Gastroesophageal sphincter (tissue), 3 donors: ENCODE measurements at regions not wholly inside any gene's neighbourhood (a gene's known extent, or its start where the extent isn't known, plus 50 kb on each side); places are given as distances from the start of the nearest gene placed in this dataset.

Experiments
- CTCF ChIP-seq, 4 experiments: fragments of 200-600 bp in 2 of 4; fragments of 450-650 bp in 2 of 4; sonication (generic) in 1 of 4; IDR thresholded peaks; one replicate each; pipeline ENCODE4 v1.5.1; 2017 to 2019; ENCODE audit warnings: antibody characterized with exemption in 4 of 4, mild to moderate bottlenecking in 2 of 4, moderate library complexity in 2 of 4
- EP300 ChIP-seq: sonication (generic); formaldehyde crosslinking; IDR thresholded peaks from one replicate; pipeline ENCODE4 v1.6.1; 2017; ENCODE audit warnings: antibody characterized with exemption, mild to moderate bottlenecking
- POLR2A ChIP-seq, 2 donors: fragments of 450-650 bp; IDR thresholded peaks; one replicate each; pipeline ENCODE4 v1.6.1; 2017; ENCODE audit warnings: antibody characterized with exemption in 2 of 2, mild to moderate bottlenecking in 2 of 2, moderate library complexity in 1 of 2

- TF ChIP-seq CTCF (IDR thresholded peaks at IDR 0.05) (no peak), EP300 (no peak), POLR2A (IDR thresholded peaks at IDR 0.05) (no peak)
These were observed 225.2 kb downstream of the GLI2 start for GRCh38 chr2:120960770-120961366.
